HG03442 (cell line): ENCODE measurements at regions not wholly inside any gene's neighbourhood (a gene's known extent, or its start where the extent isn't known, plus 50 kb on each side); places are given as distances from the start of the nearest gene placed in this dataset.
"Not testable (repeated sequence)": the region's sequence is repeated elsewhere in the genome, so short reads cannot be mapped to it uniquely, and the experiment has no call there.

Source experiments
- ATAC-seq: cut with Tn5 transposase; IDR thresholded peaks from one replicate; pipeline ENCODE4 v1.9.1; 2021; ENCODE audit warnings: mild to moderate bottlenecking, moderate library complexity; ENCODE audit not compliant: unreplicated experiment

GRCh38 chr5:116747881-116748280, 173.3 kb upstream of the SEMA6A start:
- ATAC-seq = no peak

GRCh38 chr5:116746668-116747067, 172.0 kb upstream of the SEMA6A start:
- no peak for ATAC-seq

- no peak for ATAC-seq
These were observed 166.1 kb upstream of the SEMA6A start for GRCh38 chr5:116740771-116741170.

- ATAC-seq = no peak
These were observed 164.9 kb upstream of the SEMA6A start for GRCh38 chr5:116739571-116739970.

- ATAC-seq = no peak
These were observed 164.1 kb upstream of the SEMA6A start for GRCh38 chr5:116738615-116739261.

- no peak for ATAC-seq
These were observed 163.6 kb upstream of the SEMA6A start for GRCh38 chr5:116738239-116738614.

GRCh38 chr5:116736671-116737070, 162.0 kb upstream of the SEMA6A start:
- no peak for ATAC-seq

- no peak for ATAC-seq
These were observed 159.7 kb upstream of the SEMA6A start for GRCh38 chr5:116733991-116734975.

- no peak for ATAC-seq
These were observed 158.0 kb upstream of the SEMA6A start for GRCh38 chr5:116732591-116732990.

- no peak for ATAC-seq
These were observed 156.8 kb upstream of the SEMA6A start for GRCh38 chr5:116731432-116731831.

GRCh38 chr5:116730706-116731105, 156.1 kb upstream of the SEMA6A start:
- no peak for ATAC-seq

- no peak for ATAC-seq
These were observed 155.6 kb upstream of the SEMA6A start for GRCh38 chr5:116730185-116730584.

GRCh38 chr5:116727248-116727647, 152.6 kb upstream of the SEMA6A start:
- ATAC-seq = no peak

GRCh38 chr5:116726180-116726579, 151.6 kb upstream of the SEMA6A start:
- ATAC-seq = not testable (repeated sequence)

- ATAC-seq = no peak
These were observed 150.3 kb upstream of the SEMA6A start for GRCh38 chr5:116724971-116725370.

GRCh38 chr5:116722651-116723050, 148.0 kb upstream of the SEMA6A start:
- no peak for ATAC-seq

GRCh38 chr5:116719106-116719505, 144.5 kb upstream of the SEMA6A start:
- ATAC-seq = no peak

- no peak for ATAC-seq
These were observed 143.7 kb upstream of the SEMA6A start for GRCh38 chr5:116718317-116718716.

- ATAC-seq = no peak
These were observed 134.5 kb upstream of the SEMA6A start for GRCh38 chr5:116709082-116709481.

- ATAC-seq = not testable (repeated sequence)
These were observed 130.5 kb upstream of the SEMA6A start for GRCh38 chr5:116705121-116705519.

GRCh38 chr5:116703941-116704340, 129.3 kb upstream of the SEMA6A start:
- ATAC-seq = no peak

- ATAC-seq = no peak
These were observed 128.7 kb upstream of the SEMA6A start for GRCh38 chr5:116703328-116703727.
